ENCODE measurements at regions not wholly inside any gene's neighbourhood (a gene's known extent, or its start where the extent isn't known, plus 50 kb on each side); places are given as distances from the start of the nearest gene placed in this dataset.

GRCh38 chr9:30310711-30311110, 2073.7 kb upstream of the ACO1 start:
- no peak for DNase-seq (ENCODE audit: low read depth)
- H3K27me3 ChIP-seq (ENCODE audit: control insufficient read depth, insufficient read depth, low read length), result no peaks in the 10 kb centered on the region
- no peak for TF ChIP-seq CTCF (IDR thresholded peaks at IDR 0.05; ENCODE audit: insufficient read depth, low read length, poor library complexity, severe bottlenecking)
- H3K4me3 ChIP-seq (ENCODE audit: low read depth, low read length), result no peak overlapping the region
- no peaks in the 10 kb centered on the region for H3K36me3 ChIP-seq (ENCODE audit: control insufficient read depth, insufficient read depth, low read length)

- H3K27me3 ChIP-seq (ENCODE audit: control insufficient read depth, insufficient read depth, low read length), result no peaks in the 10 kb centered on the region
- DNase-seq (ENCODE audit: low read depth), result no peak
- TF ChIP-seq CTCF (IDR thresholded peaks at IDR 0.05; ENCODE audit: insufficient read depth, low read length, poor library complexity, severe bottlenecking), result no peak
- H3K36me3 ChIP-seq (ENCODE audit: control insufficient read depth, insufficient read depth, low read length), result no peaks in the 10 kb centered on the region
- no peak overlapping the region for H3K4me3 ChIP-seq (ENCODE audit: low read depth, low read length)
Measured at GRCh38 chr9:30329431-30329830, 2055.0 kb upstream of the ACO1 start.

- no peaks in the 10 kb centered on the region for H3K36me3 ChIP-seq (ENCODE audit: control insufficient read depth, insufficient read depth, low read length)
- no peak for TF ChIP-seq CTCF (IDR thresholded peaks at IDR 0.05; ENCODE audit: insufficient read depth, low read length, poor library complexity, severe bottlenecking)
- no peaks in the 10 kb centered on the region for H3K27me3 ChIP-seq (ENCODE audit: control insufficient read depth, insufficient read depth, low read length)
- DNase-seq (ENCODE audit: low read depth), result no peak
- no peak overlapping the region for H3K4me3 ChIP-seq (ENCODE audit: low read depth, low read length)
Measured at GRCh38 chr9:30348904-30349303, 2035.5 kb upstream of the ACO1 start.

GRCh38 chr9:30349526-30350513, 2034.6 kb upstream of the ACO1 start:
- no peaks in the 10 kb centered on the region for H3K36me3 ChIP-seq (ENCODE audit: control insufficient read depth, insufficient read depth, low read length)
- TF ChIP-seq CTCF (IDR thresholded peaks at IDR 0.05; ENCODE audit: insufficient read depth, low read length, poor library complexity, severe bottlenecking), result no peak
- no peak overlapping the region for H3K4me3 ChIP-seq (ENCODE audit: low read depth, low read length)
- no peak for DNase-seq (ENCODE audit: low read depth)
- H3K27me3 ChIP-seq (ENCODE audit: control insufficient read depth, insufficient read depth, low read length), result no peaks in the 10 kb centered on the region

GRCh38 chr9:30356221-30356620, 2028.2 kb upstream of the ACO1 start:
- Histone ChIP-seq H3K4me3 (ENCODE audit: low read depth, low read length) (no peak overlapping the region), H3K36me3 (ENCODE audit: control insufficient read depth, insufficient read depth, low read length) (no peaks in the 10 kb centered on the region), H3K27me3 (ENCODE audit: control insufficient read depth, insufficient read depth, low read length) (no peaks in the 10 kb centered on the region)
- no peak for TF ChIP-seq CTCF (IDR thresholded peaks at IDR 0.05; ENCODE audit: insufficient read depth, low read length, poor library complexity, severe bottlenecking)
- no peak for DNase-seq (ENCODE audit: low read depth)

Measured in kidney epithelial cell (primary cell).